Colonic mucosa (tissue), 4 donors: ENCODE measurements at regions not wholly inside any gene's neighbourhood (a gene's known extent, or its start where the extent isn't known, plus 50 kb on each side); places are given as distances from the start of the nearest gene placed in this dataset.

ENCODE experiments used
- DNase-seq: peaks from one replicate; pipeline ENCODE4 v3.0.0-alpha.2; 2020
- H3K27ac ChIP-seq: fragments of 200-600 bp; one replicate; pipeline ENCODE4 v1.8.0; 2021
- H3K27me3 ChIP-seq: fragments of 200-600 bp; one replicate; pipeline ENCODE4 v1.8.0; 2021
- H3K36me3 ChIP-seq: fragments of 200-600 bp; one replicate; pipeline ENCODE4 v1.8.0; 2021
- H3K4me1 ChIP-seq: fragments of 200-600 bp; one replicate; pipeline ENCODE4 v1.8.0; 2021; ENCODE audit warnings: mild to moderate bottlenecking
- H3K4me3 ChIP-seq: fragments of 200-600 bp; one replicate; pipeline ENCODE4 v1.8.0; 2021
- H3K9ac ChIP-seq, 2 donors: one replicate each; pipeline ENCODE4 v1.7.0; 2013; ENCODE audit warnings: control low read depth in 2 of 2, low read depth in 2 of 2, low read length in 2 of 2
- H3K9me3 ChIP-seq: fragments of 200-600 bp; one replicate; pipeline ENCODE4 v1.8.0; 2021
- CTCF ChIP-seq: fragments of 200-600 bp; IDR thresholded peaks from one replicate; pipeline ENCODE4 v1.8.0; 2022; ENCODE audit warnings: antibody characterized with exemption, mild to moderate bottlenecking
- intact Hi-C: fragments of 100-400 bp; cut with DNase I; formaldehyde crosslinking; loops from one replicate; pipeline ENCODE4 v1.14.1; 2022
- donor health status: healthy.
- donor health status: DM: no; HTN: no; CAD: no.
- donor health status: DM: no; HTN: no; CAD: no.

- no peaks in the 10 kb centered on the region for H3K4me1 ChIP-seq
- no peaks in the 10 kb centered on the region for H3K36me3 ChIP-seq
- no peak for TF ChIP-seq CTCF
- H3K27me3 ChIP-seq = no peaks in the 10 kb centered on the region
- no peaks in the 10 kb centered on the region for H3K9me3 ChIP-seq
- DNase-seq = no peak
- H3K9ac ChIP-seq = no peak overlapping the region
- intact Hi-C loops = no loop called here
- H3K27ac ChIP-seq = no peak overlapping the region
- no peak overlapping the region for H3K4me3 ChIP-seq
Observed at GRCh38 chr11:115630214-115630613, 126.0 kb upstream of the CADM1 start.

- no peak for DNase-seq
- no peak overlapping the region for H3K9ac ChIP-seq
- no peaks in the 10 kb centered on the region for H3K36me3 ChIP-seq
- H3K4me3 ChIP-seq = no peak overlapping the region
- no peak overlapping the region for H3K27ac ChIP-seq
- no peaks in the 10 kb centered on the region for H3K27me3 ChIP-seq
- intact Hi-C loops = no loop called here
- H3K4me1 ChIP-seq = no peaks in the 10 kb centered on the region
- TF ChIP-seq CTCF = no peak
- no peaks in the 10 kb centered on the region for H3K9me3 ChIP-seq
Observed at GRCh38 chr11:115629456-115630015, 125.3 kb upstream of the CADM1 start.

- Histone ChIP-seq H3K4me1 (no peaks in the 10 kb centered on the region), H3K36me3 (no peaks in the 10 kb centered on the region), H3K4me3 (no peak overlapping the region), H3K9me3 (no peaks in the 10 kb centered on the region), H3K27me3 (no peaks in the 10 kb centered on the region), H3K9ac (no peak overlapping the region), H3K27ac (no peak overlapping the region)
- no peak for TF ChIP-seq CTCF
- intact Hi-C loops = no loop called here
- no peak for DNase-seq
Observed at GRCh38 chr11:115627666-115628460, 123.6 kb upstream of the CADM1 start.

GRCh38 chr11:115627071-115627470 is 122.9 kb upstream of the CADM1 start:
- Histone ChIP-seq H3K4me1 (no peaks in the 10 kb centered on the region), H3K36me3 (no peaks in the 10 kb centered on the region), H3K27me3 (no peaks in the 10 kb centered on the region), H3K4me3 (no peak overlapping the region), H3K9me3 (no peaks in the 10 kb centered on the region), H3K27ac (no peak overlapping the region), H3K9ac (no peak overlapping the region)
- TF ChIP-seq CTCF = no peak
- intact Hi-C loops = no loop called here
- no peak for DNase-seq

- Histone ChIP-seq H3K9me3 (no peaks in the 10 kb centered on the region), H3K27me3 (no peaks in the 10 kb centered on the region), H3K9ac (no peak overlapping the region), H3K27ac (no peak overlapping the region), H3K4me3 (no peak overlapping the region), H3K4me1 (no peaks in the 10 kb centered on the region), H3K36me3 (no peaks in the 10 kb centered on the region)
- TF ChIP-seq CTCF = no peak
- intact Hi-C loops = no loop called here
- no peak for DNase-seq
Observed at GRCh38 chr11:115626414-115626813, 122.2 kb upstream of the CADM1 start.
